RWPE1 (cell line): ENCODE measurements at regions not wholly inside any gene's neighbourhood (a gene's known extent, or its start where the extent isn't known, plus 50 kb on each side); places are given as distances from the start of the nearest gene placed in this dataset.

Source experiments
- CTCF ChIA-PET: fragments of 350-600 bp; sonication (Branson Sonifier 250); formaldehyde crosslinking; extraction: SDS; loops from one replicate; lab custom pipeline; 2021; lab: Yijun Ruan, JAX
- POLR2A ChIA-PET: fragments of 400-600 bp; formaldehyde crosslinking; extraction: SDS; loops from one replicate; lab custom pipeline; 2020; ENCODE audit warnings: antibody characterized with exemption; ENCODE audit not compliant: low non-redundant PET; lab: Yijun Ruan, JAX
- DNase-seq: peaks from one replicate; pipeline ENCODE4 v3.0.0; 2012; ENCODE audit warnings: low spot score
- H3K27ac ChIP-seq: fragments of 450-650 bp; 2 replicates; pipeline ENCODE4 v1.5.1; 2017
- TF ChIP-seq, protein P1 (sequence below): fragments of 450-650 bp; conservative IDR thresholded peaks from 2 replicates; pipeline ENCODE4 v1.5.1; 2017; ENCODE audit warnings: low read depth, mild to moderate bottlenecking

GRCh38 chr5:163607256-163607655 lies 101.8 kb downstream of the MAT2B start:
- no peak for DNase-seq
- ChIA-PET POLR2A (no interaction called here), CTCF (interaction anchor here (0.6 kb wide), 1 partner anchor 14 kb away, joined by 3 read pairs; no protein-coding TSS in a partner anchor)
- no peak overlapping the region for H3K27ac ChIP-seq
- TF ChIP-seq, protein P1, sequence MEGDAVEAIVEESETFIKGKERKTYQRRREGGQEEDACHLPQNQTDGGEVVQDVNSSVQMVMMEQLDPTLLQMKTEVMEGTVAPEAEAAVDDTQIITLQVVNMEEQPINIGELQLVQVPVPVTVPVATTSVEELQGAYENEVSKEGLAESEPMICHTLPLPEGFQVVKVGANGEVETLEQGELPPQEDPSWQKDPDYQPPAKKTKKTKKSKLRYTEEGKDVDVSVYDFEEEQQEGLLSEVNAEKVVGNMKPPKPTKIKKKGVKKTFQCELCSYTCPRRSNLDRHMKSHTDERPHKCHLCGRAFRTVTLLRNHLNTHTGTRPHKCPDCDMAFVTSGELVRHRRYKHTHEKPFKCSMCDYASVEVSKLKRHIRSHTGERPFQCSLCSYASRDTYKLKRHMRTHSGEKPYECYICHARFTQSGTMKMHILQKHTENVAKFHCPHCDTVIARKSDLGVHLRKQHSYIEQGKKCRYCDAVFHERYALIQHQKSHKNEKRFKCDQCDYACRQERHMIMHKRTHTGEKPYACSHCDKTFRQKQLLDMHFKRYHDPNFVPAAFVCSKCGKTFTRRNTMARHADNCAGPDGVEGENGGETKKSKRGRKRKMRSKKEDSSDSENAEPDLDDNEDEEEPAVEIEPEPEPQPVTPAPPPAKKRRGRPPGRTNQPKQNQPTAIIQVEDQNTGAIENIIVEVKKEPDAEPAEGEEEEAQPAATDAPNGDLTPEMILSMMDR: no peak

- POLR2A ChIA-PET: no interaction called here
Measured at GRCh38 chr5:163608621-163609020, 103.2 kb downstream of the MAT2B start.

GRCh38 chr5:163609910-163610309 lies 104.5 kb downstream of the MAT2B start:
- H3K27ac ChIP-seq: no peak overlapping the region
- no peak for DNase-seq
- TF ChIP-seq, protein P1: no peak
- CTCF ChIA-PET: no interaction called here
- POLR2A ChIA-PET: no interaction called here

More at GRCh38 chr5:163608621-163609020, 103.2 kb downstream of the MAT2B start:
- DNase-seq: no peak
- H3K27ac ChIP-seq: no peak overlapping the region
- CTCF ChIA-PET: no interaction called here
- TF ChIP-seq, protein P1: no peak

DNA sequence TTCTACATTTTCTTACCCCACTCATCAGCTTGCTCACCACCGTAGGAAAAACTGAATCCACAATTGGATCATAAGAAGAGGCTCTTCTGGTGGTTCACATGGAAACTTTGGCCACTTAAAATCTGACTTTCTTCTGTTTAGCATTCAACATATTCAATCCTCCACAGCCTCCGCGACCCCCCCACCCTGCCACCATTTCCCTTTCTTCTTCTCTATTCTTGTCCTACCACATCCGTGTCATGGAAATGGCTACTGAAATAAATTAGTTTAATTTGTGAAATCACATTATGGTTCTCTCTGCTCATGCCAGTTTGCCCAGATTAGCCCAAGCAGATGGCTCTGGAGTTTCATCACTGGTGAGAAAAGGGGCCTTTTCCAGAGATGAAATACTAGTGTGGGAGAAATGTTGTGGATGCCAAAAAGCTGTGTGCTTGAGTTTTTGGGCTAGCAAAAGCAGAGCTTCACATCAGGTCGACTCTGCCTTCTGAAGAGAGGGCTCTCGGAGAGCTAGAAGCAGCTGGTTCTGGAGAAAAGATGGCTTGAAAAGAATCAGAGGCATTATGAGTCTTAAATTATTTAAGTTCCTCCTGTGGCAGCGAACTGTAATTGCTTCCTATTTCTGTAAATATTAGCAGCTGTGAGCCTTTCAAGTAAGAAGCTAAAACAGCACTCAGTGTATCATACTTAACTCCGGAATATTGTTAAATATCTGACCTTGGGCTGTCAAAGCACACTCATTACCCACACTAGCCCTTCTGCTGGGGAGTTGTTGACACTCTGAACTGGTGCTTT lies 107.1 kb downstream of the MAT2B start:
- H3K27ac ChIP-seq: no peak overlapping the region
- ChIA-PET CTCF (no interaction called here), POLR2A (no interaction called here)
- TF ChIP-seq, protein P1: no peak
- no peak for DNase-seq

- no peak overlapping the region for H3K27ac ChIP-seq
- POLR2A ChIA-PET: no interaction called here
- CTCF ChIA-PET: no interaction called here
- DNase-seq: no peak
- TF ChIP-seq, protein P1: no peak
Measured at GRCh38 chr5:163613150-163613442, 107.7 kb downstream of the MAT2B start.

- DNase-seq: no peak
- no peak overlapping the region for H3K27ac ChIP-seq
- TF ChIP-seq, protein P1: no peak
- ChIA-PET CTCF (no interaction called here), POLR2A (no interaction called here)
Measured at GRCh38 chr5:163614787-163615186, 109.4 kb downstream of the MAT2B start.
